ENCODE measurements at regions not wholly inside any gene's neighbourhood (a gene's known extent, or its start where the extent isn't known, plus 50 kb on each side); places are given as distances from the start of the nearest gene placed in this dataset. TPM values are rescaled to one million over a fixed set of nuclear protein-coding genes. Genes with fewer than 3 reads are reported as not detected.

- DNase-seq (ENCODE audit: low read depth): peak; percentile 91
- no peak overlapping the region for H3K4me3 ChIP-seq (ENCODE audit: low read depth, low read length)
- peak; percentile 76 for TF ChIP-seq CTCF (IDR thresholded peaks at IDR 0.05; ENCODE audit: insufficient read depth, low read length)
Observed at GRCh38 chr12:30806989-30807694, 52.4 kb upstream of the CAPRIN2 start.

GRCh38 chr12:30805959-30806358 is 51.2 kb upstream of the CAPRIN2 start:
- no peak for DNase-seq (ENCODE audit: low read depth)
- no peak overlapping the region for H3K4me3 ChIP-seq (ENCODE audit: low read depth, low read length)
- TF ChIP-seq CTCF (IDR thresholded peaks at IDR 0.05; ENCODE audit: insufficient read depth, low read length): no peak

Small RNA genes lying in the stretch of these regions (small RNA-seq; reads per million reads assigned to genes)
- not detected for gene PPIAP44

Measured in fibroblast of the aortic adventitia (primary cell).